Islet of Langerhans (tissue), 1 donor: ENCODE measurements at regions not wholly inside any gene's neighbourhood (a gene's known extent, or its start where the extent isn't known, plus 50 kb on each side); places are given as distances from the start of the nearest gene placed in this dataset.

Experiments used
- FAIRE-seq: peaks from one replicate; lab custom pipeline; 2011; peaks lifted over from hg19 to GRCh38; lab: Jason Lieb, UNC

DNA sequence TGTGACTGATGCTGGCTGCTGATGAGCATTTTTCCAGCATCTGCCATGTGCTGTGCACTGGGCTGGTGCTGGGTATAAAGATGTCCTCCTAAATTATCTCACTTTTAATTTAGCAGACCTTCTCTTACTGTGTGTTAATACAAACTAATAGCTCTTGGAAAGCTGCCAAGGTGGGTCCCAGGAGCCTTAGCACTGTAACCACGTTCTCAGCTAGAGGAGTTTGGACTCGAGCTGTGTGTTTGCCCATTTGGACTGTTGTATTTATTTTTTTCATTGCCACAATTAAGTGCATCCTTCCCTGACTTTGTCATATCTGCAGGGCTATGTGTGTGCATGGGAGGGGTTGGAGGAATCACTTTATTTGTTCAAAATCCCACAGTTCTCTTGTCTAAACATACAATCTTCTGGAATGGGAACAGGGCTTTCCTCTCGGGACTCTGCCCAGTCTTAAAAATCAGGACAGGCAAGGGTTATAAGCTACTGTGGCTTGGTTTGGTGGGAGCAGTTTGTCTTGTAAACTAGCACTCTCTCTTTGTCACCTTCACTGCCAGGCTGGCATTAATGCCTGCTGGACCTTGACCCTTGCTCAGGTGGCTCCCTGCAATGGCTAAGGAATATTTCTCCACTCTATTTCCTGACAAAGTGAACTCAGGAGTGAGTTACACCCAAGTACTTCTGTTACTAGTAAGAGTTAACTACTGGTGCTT is 129.7 kb upstream of the MGAT5 start:
- FAIRE-seq: no peak

DNA sequence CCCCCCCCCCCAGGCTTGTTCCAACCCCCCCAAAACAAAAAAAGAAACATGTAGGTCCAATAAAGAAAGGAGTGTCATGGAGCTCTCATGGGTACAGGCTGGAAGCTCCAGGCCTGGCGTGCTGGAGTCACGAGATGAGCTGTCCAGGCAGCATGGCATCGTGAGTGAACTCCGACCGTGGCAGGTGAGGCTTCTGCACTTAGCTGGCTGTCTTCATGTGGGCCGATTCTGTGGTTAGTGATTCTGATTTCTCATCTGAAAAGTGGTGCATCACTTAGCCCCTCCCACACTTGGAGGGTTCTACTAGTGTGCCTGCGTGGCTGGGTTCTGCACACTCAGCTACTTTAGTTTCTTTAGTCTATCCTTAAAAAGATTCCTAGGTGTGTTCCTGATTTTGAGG is 126.4 kb upstream of the MGAT5 start:
- FAIRE-seq: no peak

DNA sequence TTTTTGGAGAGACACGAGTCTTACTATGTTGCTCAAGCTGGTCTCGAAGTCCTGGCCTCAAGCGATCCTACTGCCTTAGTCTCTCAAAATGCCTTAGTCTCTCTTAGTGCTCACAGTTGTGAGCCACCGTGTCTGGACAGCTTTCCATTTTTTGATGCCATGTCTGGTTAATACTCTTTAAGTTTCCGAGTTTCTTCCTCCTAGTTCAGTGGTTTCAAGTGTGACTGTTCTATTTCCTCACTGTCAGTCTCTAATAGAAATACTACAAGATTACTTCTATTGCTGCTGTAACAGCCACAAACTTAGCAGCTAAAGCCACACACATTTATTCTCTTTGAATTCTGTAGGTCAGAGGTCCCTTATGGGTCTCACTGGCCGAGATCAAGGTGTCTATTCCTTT is 125.1 kb upstream of the MGAT5 start:
- FAIRE-seq: no peak

DNA sequence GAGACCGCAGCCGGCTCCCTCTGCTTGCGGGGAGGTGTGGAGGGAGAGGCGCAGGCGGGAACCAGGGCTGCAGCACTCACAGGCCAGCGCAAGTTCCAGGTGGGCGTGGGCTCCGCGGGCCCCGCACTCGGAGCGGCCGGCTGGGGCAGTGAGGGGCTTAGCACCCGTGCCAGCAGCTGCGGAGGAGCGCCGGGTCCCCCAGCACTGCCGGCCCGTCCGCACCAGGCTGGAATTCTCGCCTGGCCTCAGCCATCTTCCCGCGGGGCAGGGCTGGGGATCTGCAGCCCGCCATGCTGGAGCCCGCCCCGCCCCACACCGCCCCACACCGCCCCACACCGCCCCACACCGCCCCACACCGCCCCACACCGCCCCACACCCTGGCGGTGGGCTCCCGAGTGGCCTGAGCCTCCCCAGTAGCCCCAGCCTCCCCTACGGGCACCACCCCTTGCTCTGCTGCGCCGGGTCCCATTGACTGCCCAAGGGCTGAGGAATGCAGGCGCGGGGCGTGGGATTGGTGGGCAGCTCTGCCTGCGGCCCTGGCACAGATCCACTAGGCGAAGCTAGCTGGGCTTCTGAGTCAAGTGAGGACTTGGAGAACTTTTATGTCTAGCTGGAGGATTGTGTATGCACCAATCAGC is 123.9 kb upstream of the MGAT5 start:
- FAIRE-seq: no peak

GRCh38 chr2:134131681-134132489 is 122.0 kb upstream of the MGAT5 start:
- FAIRE-seq: no peak

DNA sequence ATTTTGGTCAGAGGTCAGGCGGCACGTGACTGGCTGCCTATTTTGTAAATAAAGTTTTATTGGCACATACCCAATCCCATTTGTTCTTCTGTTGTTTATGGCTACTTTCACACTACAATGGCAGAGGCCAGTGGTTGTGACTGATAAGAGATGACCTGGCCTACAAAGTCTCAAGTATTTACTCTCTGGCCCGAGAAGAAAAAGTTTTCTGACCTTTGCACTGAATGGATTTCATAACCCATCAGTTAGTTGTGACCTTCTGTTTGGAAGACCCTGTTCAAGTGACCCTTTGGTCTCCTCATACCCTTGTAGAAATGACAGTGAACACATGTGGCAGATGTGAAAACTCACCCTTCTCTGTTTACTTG is 121.4 kb upstream of the MGAT5 start:
- no peak for FAIRE-seq

DNA sequence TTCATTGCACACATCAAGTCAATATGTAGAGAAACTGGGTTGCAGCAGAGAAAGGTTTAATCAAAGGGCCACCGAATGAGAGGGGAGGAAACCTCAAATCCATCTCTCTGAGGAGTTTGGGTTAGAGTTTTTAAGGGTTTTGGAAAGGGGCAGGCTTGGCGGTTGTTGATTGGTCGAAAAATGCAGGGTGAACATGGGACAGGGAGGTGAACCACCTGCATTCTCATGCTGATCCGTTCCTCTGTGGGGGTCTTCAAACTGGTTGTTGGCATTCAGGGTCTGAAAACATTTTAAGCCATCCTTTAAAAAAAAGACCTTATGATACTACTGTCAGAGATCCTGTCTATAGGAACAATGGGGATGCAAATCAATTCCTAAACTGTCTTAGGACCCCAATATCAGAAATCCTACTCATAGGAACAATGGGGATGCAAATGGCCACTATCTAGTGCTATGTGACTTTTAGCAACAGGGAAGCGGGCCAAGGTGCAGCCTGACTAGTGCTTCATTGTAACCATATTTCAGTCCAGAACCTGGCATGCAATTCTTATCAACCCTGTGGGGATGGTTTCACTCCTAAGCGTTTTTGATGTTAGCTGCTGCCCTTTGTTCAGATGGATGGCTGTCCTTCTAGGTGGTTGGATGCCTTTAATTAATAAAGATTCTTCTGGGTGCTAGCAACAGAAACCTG is 120.1 kb upstream of the MGAT5 start:
- FAIRE-seq: no peak

- no peak for FAIRE-seq
Observed at GRCh38 chr2:134134313-134134706, 119.6 kb upstream of the MGAT5 start.

DNA sequence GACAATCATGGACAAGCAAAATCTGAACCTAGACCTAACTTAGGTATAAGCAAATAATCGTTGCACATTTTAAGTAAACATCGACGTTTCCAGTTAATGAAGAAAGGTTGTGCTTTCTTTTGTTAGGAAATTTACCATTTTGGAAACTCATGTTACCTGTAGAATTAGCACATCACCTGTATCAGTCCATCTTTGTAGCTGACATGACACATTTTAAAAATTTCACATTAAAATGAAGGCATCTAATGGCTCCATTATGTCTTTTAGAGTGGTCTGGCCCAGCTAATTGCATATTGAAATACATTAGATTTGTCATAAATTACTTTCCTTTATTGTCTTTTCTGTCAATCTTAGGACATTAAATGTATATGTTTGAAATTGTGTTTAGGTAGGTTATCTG is 119.0 kb upstream of the MGAT5 start:
- FAIRE-seq: no peak

- FAIRE-seq: no peak
Observed at GRCh38 chr2:134135793-134136192, 118.1 kb upstream of the MGAT5 start.

DNA sequence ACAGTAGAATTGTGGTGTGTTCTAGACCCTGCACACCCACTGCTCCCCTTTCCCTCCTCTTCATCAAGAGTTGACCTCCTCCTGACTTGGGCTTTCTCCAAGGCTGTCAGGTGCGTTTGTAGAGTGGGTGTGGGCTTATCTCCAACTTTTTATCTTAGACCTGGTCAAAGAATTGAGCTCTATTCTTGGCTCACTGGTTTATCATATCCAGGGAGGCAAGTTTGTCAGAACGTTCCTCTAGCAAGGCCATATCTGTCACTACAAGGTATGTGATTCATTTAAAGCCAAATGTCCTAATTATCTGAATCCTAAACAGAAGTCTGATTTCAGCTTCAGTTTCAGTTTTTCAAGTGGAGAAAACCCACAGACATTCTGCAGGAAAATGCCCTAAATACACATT is 117.1 kb upstream of the MGAT5 start:
- FAIRE-seq: no peak

DNA sequence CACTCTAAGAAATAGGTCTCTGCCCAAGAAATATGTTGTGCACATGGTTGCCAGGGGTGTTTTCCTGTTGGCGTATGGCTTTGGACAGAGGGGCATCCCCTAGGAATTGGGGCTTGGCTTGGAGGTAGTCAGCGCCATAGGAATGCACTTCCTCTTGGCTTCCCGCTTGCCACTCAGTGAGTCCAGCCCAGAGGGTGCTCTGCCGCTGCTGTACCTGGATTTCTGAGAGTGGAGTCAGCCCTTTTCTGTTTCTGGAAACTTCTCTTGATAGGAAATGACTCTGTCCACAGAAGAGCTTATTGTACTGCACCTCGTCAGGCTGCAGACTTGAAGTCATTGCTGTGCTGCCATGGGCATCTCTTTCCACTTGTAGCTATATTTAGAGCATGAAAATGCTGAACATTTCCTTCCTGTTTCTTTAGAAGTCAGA is 116.7 kb upstream of the MGAT5 start:
- no peak for FAIRE-seq

GRCh38 chr2:134138115-134138514 is 115.8 kb upstream of the MGAT5 start:
- no peak for FAIRE-seq

- no peak for FAIRE-seq
Observed at GRCh38 chr2:134139611-134140010, 114.3 kb upstream of the MGAT5 start.

DNA sequence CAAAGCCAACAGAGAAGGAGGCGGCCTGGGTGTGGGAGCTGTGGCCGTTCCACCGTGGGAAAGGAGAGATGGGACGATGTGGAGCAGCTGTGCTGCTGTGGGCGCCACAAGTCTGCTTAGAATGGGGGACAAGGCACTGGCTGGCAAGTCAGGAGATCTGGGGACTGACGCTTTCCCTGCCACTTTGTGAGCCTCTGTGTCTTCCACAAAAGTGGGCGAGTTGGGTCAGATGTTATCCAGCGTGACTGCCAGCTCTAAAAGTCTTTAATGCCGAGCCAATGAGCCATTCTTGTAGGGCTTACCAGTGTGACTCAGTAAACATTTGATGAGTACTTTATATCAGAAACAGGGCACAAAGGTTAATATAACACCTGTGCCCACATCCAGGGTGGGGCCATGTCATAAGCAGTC is 113.6 kb upstream of the MGAT5 start:
- no peak for FAIRE-seq

GRCh38 chr2:134141598-134142340 is 112.1 kb upstream of the MGAT5 start:
- no peak for FAIRE-seq

GRCh38 chr2:134142341-134142738 is 111.5 kb upstream of the MGAT5 start:
- FAIRE-seq: no peak

GRCh38 chr2:134142903-134143302 is 111.0 kb upstream of the MGAT5 start:
- no peak for FAIRE-seq

DNA sequence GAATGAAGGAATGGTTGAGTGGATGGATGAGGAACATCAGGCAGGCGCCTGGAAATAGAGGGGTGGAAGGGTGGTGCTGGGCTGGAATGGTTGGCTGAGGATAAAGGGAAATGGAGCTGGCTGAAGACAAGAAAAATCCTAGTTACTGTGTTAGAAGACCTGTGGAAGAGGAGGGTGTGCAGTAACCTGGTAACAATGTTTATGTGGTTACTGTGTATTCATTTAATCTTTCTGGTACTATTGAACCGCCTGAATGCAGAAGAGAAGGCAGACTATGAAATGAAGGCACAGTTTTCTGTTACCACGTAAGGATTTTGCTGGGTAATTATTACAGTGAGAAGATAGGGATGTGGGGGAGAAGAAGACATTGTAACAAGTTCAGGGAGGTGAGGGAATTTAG is 110.3 kb upstream of the MGAT5 start:
- FAIRE-seq: no peak

DNA sequence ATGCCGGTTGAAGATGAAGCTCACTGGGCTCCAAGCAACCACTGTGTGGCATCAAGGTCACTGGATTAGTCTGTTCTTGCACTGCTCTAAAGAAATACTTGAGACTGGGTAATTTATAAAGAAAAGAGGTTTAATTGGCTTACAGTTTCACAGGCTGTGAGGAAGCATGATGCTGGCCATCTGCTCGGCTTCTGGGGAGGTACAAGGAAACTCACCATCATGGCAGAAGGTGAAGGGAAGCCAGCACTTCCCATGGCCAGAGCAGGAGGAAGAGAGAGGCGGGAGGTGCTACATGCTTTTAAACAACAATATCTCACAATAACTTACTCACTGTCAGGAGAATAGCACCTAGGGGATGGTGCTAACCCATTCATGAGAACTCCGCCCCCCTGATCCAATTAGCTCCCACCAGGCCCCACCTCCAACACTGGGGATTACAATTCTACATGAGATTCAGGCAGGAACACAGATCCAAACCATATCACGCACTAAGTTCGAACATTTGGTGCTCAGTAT is 109.7 kb upstream of the MGAT5 start:
- no peak for FAIRE-seq

GRCh38 chr2:134144651-134145050 is 109.2 kb upstream of the MGAT5 start:
- FAIRE-seq: no peak

DNA sequence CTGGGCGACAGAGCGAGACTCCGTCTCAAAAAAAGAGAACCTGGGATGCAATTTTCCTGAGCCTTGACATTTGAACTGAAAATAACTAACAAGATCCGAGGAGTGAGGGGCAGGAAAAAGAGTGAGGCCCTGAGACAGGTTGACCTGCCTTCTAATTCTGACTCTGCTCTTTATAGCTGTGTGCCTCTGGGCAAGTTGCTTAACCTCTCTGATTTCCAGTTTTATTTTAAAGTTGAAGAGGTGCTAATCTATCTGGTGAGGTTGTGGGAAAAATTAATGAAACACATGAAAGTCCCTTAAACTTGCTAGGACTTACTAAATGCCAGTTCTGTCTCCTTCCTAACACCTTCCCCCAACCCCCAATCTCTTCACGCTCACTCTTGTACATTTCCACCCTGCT is 108.4 kb upstream of the MGAT5 start:
- no peak for FAIRE-seq
